MV-4-11 (cell line): ENCODE measurements at regions not wholly inside any gene's neighbourhood (a gene's known extent, or its start where the extent isn't known, plus 50 kb on each side); places are given as distances from the start of the nearest gene placed in this dataset.
A peak's percentile ranks its signal among the peaks of the same experiment; 100 is the strongest.

Source experiments
- DNase-seq: peaks from one replicate; lab custom pipeline; 2025; lab: John Stamatoyannopoulos, UW

DNA sequence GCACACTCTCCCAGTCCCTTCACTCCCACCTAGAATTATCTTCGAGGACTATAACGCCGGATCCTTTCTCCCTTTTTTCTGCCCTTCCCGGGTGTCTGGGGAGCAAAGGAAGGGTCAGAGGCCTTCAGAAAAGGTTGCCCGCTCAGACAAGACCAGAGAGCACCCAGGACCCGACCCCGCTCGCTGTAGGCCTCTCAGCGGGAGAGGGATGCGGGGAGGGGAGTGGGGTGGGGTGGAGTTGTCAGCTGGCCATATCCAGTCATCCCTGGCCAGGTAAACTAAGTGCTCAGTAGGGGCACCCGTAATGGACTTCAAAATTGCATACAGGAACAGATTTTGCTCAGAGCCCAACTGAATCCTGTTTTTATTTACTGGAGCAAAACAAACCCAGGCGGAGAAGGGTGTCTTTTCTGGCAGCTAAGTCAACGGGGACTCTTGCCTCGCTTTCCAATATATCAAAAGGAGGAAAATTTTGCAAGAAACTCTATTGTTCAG, 65.0 kb downstream of the NOL4 start:
- DNase-seq, result no peak

DNA sequence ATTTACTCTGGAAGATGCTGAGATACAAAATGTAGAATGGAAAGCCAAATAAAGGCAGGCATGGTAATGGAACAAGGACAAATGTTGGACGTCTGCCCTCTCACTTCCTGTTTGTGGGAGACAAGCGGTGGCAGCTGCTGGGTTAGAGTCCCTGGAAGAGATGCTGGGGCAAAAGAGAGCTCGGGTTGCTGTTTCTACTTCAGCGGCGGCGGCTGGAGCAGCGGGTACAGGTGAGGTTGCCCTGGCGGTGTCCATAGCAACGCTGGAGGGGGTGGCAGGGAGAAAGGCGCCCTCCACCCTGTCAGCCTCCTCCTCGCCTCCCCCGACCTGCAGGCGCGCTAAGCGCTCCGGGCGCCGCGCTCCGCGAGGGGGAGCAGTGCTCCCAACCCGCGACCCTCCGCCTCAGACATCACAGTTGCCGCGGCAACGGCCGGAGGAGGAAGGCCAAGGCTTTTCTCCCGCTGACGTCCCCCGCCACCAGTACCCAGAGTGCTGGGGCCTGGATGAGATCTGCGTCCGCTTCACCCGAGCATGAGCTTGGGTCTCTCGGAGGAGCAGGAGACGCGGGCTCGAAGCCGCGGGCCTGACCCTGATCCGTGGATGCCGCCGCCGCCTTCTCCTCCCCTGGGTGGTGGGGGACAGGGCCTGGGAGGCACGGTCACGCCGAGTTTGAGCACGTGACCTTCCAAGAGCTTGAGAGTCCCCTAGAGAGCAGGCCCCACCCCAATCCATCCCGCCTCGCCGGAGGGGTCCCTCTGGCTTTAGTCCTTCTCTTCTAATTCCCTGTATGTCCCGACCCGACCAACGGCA, 65.6 kb downstream of the NOL4 start:
- no peak for DNase-seq

DNA sequence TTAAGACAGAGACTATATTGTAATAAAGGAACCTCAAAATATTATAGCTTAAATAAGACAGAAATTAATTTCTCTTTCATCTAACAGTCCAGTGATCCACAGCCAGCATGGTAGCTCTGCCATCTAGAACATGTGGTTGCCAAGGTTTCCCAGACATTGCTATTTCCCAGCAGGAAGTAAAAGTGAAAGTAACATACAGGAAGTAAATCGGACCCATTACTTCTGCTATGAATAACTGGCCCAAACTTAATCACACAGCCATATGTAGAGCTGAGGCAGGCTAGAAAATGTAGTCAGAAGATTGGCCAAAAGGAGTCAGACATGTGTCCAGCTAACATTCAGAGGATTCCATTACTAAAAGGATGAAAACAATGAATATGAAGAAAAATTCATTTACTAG, 71.0 kb downstream of the NOL4 start:
- peak; percentile 54 for DNase-seq

DNA sequence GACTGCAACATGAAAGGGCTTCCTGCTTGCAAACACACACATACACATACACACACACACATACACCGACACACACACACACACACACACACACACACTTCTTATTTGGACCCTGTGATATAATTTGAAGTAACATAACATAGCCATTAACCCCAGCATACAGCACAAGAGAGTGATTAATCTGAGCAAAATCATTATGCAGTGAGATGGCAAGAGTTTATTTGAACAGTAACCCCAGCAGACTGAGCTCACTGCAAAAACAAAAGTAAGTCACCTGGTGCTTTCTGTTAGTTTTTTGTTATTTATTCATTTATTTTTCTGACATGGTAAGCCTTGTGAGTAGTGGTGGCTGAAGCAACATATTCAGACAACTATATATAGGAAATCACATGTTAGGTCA, 93.7 kb downstream of the NOL4 start:
- no peak for DNase-seq

DNA sequence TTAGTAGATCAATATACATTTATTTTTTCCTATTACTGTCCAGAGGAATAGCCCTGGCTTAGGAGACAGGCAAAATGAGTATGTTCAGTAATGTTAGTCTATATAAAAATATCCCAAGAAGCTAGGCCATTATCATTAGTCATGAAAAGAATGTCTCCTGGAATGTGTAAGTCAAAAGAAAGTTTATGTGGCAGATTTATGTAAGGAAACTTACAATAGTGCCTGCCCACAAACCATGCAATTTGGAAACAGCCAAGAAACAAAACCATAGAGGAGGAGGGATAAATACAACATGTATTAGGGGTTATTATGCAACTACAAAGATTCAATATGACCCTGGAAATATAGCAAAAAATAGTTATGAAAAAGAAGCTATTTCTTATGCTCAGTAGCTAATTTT, 96.3 kb downstream of the NOL4 start:
- no peak for DNase-seq

DNA sequence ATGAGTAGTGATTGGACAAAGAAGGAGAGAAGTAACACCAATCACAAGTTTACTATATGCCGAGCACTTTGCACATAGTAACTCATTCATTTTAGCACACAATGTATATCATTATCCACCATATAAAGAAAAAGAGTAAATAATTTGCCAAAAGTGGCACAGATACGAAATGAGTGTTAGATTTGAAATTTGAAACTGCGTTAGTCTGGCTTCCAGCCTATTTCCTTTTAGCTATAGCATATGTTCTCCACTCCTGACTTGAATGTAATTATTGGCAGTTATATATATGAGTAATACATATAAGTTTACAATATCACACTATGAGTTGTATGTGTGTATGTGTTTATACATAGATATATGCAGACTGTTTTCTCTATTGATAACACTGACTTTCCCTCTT, 98.6 kb downstream of the NOL4 start:
- DNase-seq, result no peak

DNA sequence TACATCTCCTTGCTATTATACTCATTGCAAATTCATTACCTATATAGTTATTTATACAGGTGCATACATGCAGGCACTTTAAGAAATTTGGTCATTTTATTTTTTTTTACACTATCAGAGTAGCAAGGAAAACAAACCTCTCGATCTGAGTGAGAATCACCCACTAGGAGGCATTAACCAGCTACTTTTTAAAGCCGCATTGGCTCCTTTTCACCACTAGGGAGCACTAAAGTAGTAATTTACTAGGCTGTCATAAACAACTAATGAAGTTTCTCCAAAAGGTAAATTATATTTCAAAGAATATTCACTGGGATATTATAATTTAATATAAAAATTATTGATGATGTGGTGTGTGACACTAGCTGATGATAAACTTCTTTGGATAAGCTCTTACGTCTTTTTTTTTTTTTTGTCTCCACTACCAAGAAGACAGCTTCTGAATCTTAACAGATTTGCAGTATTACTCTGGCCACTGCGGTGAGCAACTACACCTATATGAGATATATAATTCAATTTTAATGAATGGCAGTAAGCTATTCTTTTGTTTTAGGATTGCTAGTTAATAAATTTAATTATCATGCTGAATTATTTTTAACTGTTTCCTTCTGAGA, 101.9 kb downstream of the NOL4 start:
- DNase-seq, result peak; percentile 48

DNA sequence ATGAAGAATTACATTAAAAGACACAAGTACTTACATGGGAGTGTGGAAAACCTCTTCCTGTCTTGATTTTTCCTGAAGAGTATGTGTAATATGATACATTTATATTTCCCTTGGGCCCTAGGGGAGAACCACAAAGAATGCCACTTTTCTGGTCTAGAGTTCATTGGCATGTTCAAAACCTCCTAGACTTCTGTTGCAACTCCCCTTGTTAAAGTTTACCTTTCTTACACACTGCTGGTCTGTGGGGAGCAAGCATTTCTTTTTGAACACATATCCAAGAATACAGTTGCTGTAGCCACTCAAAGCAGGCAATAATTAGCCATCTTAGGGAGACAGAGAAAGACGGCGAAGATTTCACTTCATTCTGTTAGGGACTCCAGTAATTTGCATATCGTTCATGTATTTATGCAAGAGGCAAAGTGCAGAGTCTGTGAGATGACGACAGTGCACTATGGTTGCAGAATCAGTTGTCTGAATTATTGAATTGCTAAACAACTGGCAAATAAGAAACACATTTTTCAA, 103.5 kb downstream of the NOL4 start:
- no peak for DNase-seq

DNA sequence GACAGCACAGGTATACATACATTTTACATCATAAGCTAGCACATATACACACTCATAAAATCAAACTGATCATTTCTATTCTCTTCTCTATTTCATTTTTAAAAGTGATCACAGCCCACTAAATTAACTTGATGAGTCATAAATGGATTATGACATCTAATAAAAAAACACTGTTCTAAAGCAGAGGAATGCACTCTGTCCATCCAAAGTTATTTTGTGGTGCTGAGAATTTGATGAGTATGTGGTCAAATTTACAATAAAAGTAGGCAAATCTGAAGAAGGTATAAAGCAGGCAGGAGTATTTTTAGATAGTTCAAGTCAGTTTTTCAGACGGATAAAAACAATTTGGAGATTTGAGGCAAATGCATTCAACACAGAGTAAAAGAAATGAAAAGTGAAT, 104.4 kb downstream of the NOL4 start:
- DNase-seq, result no peak

DNA sequence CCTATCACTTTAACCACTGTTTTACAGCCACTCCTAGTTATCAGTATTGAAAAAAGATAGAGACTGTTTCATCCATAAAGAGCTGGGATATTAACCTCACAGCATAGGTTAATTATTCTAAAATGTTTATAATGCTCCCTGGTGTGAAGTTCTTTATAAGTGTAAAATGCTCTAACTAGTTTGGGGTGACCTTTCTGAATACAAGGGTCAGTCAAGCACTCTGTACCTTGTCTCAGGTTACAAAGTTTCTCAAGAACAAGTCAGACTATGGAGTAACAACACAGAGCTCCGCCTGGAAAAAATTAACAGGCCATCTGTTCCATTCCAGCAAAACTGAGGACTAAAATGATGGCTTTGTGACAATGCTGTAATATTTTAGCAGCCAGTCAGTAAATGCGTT, 107.4 kb downstream of the NOL4 start:
- no peak for DNase-seq

DNA sequence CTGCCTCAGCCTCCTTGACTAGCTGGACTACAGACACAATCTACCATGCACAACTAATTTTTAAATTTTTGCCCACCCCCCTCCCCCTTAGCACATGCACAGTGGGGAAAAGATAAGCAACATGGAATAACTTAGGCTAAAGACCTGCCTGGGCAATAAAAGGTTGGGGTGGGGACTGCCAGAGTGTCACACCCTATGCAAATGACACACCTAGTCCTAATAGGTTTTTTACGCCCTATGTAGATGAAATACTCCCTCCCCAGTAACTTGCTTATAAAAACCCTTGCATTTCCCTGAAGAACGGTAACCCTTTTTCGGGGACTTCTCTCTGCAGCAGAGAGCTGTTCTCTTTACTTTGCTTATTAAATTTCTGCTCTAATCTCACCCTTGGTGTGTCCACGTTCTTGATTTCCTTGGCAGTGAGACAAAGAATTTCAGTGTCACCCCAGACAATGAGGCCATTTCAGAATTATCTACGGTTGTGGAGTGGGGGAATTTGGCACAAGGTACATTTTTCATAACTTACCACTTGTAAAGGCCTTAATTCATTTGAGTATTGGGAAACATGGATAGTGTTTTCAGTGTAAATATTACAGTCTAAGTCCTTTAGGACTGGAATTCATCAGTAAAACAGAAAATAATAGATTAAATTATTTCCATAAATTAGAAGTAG, 109.2 kb downstream of the NOL4 start:
- no peak for DNase-seq

DNA sequence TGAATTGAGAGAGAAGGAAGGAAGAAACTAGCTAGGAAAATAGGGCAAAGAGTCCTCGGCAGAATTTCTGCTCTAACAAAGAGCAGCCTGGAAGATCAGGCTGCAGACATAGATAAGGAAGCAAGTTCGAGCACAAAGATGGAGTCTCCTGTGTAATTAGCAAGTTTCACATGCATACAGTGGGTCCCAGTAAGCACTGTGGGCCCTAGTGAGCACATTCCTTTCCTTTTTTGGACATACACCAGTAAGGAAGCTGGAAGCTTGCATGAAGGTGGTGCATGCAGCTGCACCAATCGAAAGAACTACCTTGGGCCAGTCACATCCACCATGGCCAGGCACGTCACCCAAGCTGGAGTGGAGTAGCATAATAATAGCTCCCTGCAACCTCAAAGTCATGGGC, 109.7 kb downstream of the NOL4 start:
- no peak for DNase-seq

DNA sequence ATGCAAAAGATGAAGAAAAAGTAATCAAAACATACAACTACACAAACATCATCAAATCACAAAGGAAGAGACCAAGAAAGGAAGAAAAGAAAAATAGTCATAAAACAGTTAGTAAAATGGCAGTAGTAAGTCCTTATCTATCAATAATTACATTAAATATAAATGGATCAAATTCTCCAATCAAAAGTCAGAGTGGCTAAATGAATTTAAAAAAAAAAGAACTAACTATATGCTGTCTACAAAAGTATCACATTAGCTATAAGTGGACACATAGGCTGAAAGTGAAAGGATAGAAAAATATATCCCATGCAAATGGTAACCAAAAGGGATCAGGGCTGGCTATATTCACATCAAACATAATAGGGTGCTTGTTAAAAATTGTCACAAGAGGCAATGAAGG, 116.5 kb downstream of the NOL4 start:
- no peak for DNase-seq

DNA sequence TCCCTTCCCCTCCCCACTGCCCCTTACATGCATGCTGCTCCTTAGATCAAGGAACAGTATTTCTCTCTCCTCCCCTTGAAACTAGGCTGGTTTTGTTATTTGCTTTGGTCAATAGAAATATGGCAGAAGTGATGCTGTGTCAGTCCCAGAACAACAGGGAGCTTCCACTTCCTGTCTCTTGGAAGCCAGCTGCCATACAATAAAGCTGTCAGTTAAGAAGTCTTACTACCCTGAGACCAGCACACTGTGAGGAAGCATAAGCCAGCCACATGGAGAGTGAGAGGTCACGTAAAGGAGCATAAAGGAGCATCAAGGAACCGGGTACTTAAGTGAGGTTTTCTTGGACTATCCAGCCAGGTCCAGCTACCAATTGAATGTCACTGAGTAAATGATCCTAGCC, 126.6 kb downstream of the NOL4 start:
- no peak for DNase-seq

DNA sequence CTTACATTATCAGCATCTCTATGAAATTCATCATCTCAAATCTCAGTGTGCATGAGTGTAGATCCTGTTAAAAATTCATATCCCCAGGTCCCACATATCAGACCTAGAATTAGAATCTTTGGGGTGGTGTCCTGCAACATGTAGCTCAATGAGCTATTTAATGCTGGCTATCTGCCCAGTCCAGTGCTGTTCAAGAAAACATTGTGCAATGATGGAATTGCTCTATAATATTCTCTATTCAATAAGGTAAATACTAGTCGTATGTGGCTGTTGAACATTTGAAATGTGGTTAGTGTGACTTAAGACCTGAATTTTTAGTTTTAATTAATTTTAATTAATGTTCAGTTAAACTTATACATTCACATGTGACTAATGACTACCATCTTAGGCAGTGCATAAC, 127.4 kb downstream of the NOL4 start:
- DNase-seq, result no peak

DNA sequence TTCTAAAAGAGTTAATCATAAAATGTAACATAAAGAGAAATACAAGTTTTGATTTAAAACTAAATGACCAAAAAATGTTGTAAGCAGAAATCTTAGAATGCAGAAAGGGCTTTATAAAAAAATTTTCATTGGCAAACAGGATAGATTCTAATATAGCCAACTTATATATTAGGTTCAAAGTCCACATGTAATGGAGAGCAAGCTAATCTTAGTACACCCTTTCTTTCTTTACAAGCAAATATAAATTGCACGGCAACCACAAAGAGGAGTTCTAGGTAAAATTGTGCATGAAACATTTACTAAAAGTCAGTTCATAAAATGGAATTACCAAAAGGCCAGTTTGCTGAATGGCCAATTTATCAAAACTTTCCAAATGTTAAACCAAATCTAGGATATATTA, 130.6 kb downstream of the NOL4 start:
- DNase-seq, result no peak

DNA sequence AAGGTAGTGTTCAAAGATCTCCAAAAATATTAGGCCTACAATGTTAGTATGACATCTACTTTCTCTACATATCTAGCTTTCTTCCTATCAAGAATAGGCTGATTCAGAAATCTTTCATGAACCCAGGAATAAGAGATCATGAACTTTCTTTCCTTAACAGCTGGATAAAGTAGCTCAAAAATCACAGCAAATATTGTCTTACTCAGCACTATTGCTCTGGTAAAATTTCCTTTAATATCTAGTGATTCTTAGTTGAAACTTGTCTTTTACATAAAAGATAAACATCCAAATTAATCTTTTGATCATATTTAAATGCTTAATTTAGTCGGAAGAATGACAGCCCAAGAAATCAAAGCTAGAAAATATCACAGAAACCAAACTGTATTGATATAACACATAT, 131.9 kb downstream of the NOL4 start:
- DNase-seq, result no peak

DNA sequence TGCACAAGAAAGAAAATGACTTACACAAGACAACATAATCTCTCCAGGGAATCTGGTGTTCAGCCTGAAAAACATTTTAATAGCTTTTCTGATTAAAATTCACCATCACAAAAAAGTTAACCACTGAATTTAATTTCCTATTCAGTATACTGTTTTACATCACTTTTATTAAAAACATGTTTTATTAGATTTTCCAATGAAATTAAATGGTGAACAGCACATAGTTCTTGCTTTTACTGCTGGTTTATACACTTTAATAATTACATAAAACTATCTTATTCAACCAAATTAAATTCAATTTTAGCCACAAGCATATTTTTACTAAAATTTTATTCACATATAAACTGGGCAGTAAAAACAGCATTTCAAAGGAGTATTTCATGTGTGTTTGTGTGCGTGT, 138.3 kb downstream of the NOL4 start:
- DNase-seq, result no peak

DNA sequence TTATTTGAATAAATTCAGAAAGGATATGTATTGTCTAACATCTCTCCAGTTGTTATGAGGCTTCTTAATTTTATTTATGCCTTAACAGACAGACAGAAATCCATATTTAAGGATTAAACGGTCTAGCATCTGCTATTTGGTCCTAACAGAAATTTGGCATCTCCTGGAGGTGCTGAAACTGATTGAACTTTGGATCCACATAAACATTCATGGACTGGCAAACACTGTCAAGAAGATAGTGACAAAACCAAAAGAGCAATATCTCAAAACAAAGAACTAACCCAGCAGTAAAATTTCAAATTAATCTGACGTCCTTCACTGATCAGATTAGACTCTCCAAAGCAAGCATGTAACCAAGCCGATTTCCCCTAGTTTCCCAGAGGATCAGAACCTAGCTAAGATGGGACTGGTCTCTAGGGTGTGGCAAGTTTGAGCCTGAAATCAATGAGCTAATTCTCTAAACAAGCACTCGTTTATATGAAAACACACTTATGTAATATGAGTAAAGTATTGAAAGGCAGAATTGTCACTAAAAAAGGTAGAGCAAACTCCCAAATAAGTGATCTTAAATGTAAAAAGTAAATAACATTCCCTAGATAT, 139.5 kb downstream of the NOL4 start:
- DNase-seq, result no peak

DNA sequence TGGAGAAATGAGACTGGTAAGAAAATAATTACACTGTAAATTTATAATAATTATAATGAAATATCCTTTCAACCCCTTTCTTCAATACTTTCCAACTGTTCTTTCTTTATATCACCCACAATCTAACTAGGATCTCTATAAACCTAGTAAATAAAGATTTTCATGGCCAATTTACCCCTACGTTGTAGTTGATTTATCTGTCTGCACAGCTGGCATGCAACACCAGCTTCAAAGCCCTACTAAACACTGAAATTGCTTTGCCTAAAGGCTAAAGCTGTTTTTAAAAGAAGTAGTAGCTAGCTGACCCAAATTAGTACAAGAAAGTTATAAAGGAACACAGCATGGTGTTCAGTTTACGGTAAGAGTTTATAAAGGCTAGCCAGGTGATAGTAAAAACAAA, 140.1 kb downstream of the NOL4 start:
- no peak for DNase-seq

DNA sequence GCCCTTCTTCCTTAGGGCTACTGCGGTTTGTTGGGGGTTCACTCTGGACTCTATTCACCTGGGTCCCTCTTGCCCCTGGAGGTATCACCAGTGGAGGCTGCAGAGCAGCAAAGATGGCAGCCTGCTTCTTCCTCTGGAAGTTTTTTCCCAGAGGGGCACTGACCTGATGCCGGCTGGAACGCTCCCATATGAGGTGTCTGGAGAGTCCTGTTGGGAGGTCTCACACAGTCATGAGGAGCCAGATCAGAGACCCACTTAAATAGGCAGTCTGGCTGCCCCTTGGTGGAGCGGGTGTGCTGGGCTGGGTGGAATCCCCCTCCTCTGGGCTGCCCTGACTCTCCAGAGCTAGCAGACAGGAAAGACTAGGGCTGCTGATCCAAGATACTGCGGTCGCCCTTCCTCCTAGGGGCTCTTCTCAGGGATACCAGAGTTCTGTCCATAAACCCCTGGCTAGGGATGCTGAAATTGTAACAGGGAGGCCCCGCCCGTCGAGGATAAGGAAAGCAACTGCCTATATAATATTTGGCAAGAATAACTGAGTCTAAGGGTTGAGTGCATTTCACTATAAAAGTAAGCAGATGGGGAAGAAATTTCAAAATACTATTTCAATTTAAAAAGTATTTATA, 140.7 kb downstream of the NOL4 start:
- no peak for DNase-seq

DNA sequence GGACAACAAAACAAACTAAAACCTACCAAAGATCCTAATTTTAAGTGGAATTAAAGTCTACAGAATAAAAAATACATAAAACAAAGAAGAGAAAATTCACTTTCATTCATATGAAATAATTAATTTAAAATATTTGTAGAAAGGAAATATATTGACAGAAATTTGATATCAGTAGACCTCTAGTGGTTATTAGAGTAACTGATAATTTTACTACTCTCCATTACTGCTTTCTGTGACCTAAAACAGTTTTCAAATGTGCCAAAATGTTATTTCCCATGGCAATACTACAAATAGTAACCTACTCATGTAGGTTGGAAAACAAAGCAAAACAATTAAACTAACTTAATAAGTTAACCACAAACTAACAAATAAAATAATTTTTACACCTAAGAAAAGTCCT, 147.1 kb downstream of the NOL4 start:
- DNase-seq, result no peak
